ENCODE measurements at regions not wholly inside any gene's neighbourhood (a gene's known extent, or its start where the extent isn't known, plus 50 kb on each side); places are given as distances from the start of the nearest gene placed in this dataset.

DNA sequence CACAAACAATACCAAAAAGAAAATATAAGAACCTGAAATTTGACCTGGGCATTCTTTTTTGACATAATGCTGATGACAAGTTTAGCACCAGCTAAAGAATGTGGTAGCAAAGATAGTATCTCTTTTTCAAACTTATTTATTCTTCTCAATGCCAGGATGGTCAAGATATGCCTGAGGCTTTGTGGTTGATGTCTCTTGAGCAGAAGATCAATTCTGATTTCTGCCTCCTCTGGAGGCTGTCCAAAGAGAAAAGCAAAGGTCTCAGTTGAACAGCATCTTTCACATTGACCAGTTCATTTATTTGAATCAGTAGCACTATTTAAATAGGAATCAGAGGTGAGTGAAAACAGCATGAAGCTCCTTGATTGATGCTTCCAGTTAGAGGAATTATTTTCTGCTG lies 588.2 kb downstream of the HTR1A start:
- TF ChIP-seq, protein P1, sequence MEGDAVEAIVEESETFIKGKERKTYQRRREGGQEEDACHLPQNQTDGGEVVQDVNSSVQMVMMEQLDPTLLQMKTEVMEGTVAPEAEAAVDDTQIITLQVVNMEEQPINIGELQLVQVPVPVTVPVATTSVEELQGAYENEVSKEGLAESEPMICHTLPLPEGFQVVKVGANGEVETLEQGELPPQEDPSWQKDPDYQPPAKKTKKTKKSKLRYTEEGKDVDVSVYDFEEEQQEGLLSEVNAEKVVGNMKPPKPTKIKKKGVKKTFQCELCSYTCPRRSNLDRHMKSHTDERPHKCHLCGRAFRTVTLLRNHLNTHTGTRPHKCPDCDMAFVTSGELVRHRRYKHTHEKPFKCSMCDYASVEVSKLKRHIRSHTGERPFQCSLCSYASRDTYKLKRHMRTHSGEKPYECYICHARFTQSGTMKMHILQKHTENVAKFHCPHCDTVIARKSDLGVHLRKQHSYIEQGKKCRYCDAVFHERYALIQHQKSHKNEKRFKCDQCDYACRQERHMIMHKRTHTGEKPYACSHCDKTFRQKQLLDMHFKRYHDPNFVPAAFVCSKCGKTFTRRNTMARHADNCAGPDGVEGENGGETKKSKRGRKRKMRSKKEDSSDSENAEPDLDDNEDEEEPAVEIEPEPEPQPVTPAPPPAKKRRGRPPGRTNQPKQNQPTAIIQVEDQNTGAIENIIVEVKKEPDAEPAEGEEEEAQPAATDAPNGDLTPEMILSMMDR (IDR thresholded peaks at IDR 0.05), result no peak
- TF ChIP-seq POLR2A (IDR thresholded peaks at IDR 0.05) (no peak), POLR2AphosphoS5 (IDR thresholded peaks at IDR 0.05) (no peak)

All from transverse colon (tissue), 4 donors.